SK-N-SH (cell line): ENCODE measurements at regions not wholly inside any gene's neighbourhood (a gene's known extent, or its start where the extent isn't known, plus 50 kb on each side); places are given as distances from the start of the nearest gene placed in this dataset.

Experiments
- NRF1 ChIP-seq: IDR thresholded peaks from 2 replicates; pipeline ENCODE4 v1.6.1; 2012; ENCODE audit warnings: low read depth, mild to moderate bottlenecking, low read length
- POLR2AphosphoS5 ChIP-seq: IDR thresholded peaks from 2 replicates; pipeline ENCODE4 v1.6.1; 2012; ENCODE audit warnings: low read depth, low read length
- TAF1 ChIP-seq: IDR thresholded peaks from 2 replicates; pipeline ENCODE4 v1.6.1; 2012; ENCODE audit warnings: low read depth, mild to moderate bottlenecking, low read length, moderate library complexity, borderline replicate concordance
- TCF12 ChIP-seq: IDR thresholded peaks from 2 replicates; pipeline ENCODE4 v1.4.0; 2012
- TF ChIP-seq, protein P1 (sequence below): fragments of 200-600 bp; sonication (generic); IDR thresholded peaks from 2 replicates; pipeline ENCODE4 v1.6.1; 2017; ENCODE audit warnings: antibody characterized with exemption, mild to moderate bottlenecking, moderate library complexity
- TF ChIP-seq, protein P2 (sequence below): IDR thresholded peaks from 2 replicates; pipeline ENCODE4 v1.4.0; 2012; ENCODE audit warnings: low read depth, borderline replicate concordance

DNA sequence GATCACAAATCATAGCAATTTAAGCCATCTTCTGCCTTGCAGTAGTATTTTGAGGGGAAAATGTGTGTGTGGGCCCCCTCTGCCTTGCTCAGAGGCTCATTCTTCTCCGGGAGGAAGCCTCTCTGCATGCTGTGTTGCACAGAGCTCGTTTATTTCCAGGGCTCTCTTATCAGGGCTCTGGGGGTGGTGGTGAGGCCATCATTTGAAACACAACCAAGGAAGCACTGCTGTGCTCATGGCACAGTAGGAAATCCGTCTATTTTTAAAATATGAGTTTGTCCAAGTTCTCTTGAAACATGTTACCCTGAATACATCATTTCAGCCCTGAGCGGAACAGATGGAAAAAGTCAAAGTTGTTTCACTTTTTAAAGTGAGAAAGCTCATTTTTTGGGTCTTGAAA, 369.0 kb upstream of the CFAP20DC start:
- TF ChIP-seq TCF12 (no peak), TAF1 (no peak), POLR2AphosphoS5 (no peak), NRF1 (no peak)
- TF ChIP-seq, protein P1, sequence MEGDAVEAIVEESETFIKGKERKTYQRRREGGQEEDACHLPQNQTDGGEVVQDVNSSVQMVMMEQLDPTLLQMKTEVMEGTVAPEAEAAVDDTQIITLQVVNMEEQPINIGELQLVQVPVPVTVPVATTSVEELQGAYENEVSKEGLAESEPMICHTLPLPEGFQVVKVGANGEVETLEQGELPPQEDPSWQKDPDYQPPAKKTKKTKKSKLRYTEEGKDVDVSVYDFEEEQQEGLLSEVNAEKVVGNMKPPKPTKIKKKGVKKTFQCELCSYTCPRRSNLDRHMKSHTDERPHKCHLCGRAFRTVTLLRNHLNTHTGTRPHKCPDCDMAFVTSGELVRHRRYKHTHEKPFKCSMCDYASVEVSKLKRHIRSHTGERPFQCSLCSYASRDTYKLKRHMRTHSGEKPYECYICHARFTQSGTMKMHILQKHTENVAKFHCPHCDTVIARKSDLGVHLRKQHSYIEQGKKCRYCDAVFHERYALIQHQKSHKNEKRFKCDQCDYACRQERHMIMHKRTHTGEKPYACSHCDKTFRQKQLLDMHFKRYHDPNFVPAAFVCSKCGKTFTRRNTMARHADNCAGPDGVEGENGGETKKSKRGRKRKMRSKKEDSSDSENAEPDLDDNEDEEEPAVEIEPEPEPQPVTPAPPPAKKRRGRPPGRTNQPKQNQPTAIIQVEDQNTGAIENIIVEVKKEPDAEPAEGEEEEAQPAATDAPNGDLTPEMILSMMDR: no peak
- TF ChIP-seq, protein P2, sequence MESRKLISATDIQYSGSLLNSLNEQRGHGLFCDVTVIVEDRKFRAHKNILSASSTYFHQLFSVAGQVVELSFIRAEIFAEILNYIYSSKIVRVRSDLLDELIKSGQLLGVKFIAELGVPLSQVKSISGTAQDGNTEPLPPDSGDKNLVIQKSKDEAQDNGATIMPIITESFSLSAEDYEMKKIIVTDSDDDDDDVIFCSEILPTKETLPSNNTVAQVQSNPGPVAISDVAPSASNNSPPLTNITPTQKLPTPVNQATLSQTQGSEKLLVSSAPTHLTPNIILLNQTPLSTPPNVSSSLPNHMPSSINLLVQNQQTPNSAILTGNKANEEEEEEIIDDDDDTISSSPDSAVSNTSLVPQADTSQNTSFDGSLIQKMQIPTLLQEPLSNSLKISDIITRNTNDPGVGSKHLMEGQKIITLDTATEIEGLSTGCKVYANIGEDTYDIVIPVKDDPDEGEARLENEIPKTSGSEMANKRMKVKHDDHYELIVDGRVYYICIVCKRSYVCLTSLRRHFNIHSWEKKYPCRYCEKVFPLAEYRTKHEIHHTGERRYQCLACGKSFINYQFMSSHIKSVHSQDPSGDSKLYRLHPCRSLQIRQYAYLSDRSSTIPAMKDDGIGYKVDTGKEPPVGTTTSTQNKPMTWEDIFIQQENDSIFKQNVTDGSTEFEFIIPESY: no peak
